GM12875 (cell line): ENCODE measurements at regions not wholly inside any gene's neighbourhood (a gene's known extent, or its start where the extent isn't known, plus 50 kb on each side); places are given as distances from the start of the nearest gene placed in this dataset.
"Not testable (repeated sequence)": the region's sequence is repeated elsewhere in the genome, so short reads cannot be mapped to it uniquely, and the experiment has no call there.

ENCODE experiments used
- H3K4me3 ChIP-seq: one replicate; pipeline ENCODE4 v1.5.1; 2011; ENCODE audit warnings: low read depth, low read length, control low read depth
- CTCF ChIP-seq: IDR thresholded peaks from 2 replicates; pipeline ENCODE4 v1.5.1; 2011; ENCODE audit warnings: low read depth, mild to moderate bottlenecking, control low read depth, inconsistent platforms, low read length, moderate library complexity, borderline replicate concordance; ENCODE audit not compliant: insufficient read depth

- H3K4me3 ChIP-seq = no peak overlapping the region
- TF ChIP-seq CTCF = no peak
These were observed 223.1 kb upstream of the POGK start for GRCh38 chr1:166616206-166616605.

- no peak overlapping the region for H3K4me3 ChIP-seq
- no peak for TF ChIP-seq CTCF
These were observed 212.6 kb upstream of the POGK start for GRCh38 chr1:166626711-166627110.

- no peak overlapping the region for H3K4me3 ChIP-seq
- no peak for TF ChIP-seq CTCF
These were observed 211.7 kb upstream of the POGK start for GRCh38 chr1:166627558-166627957.

- TF ChIP-seq CTCF = no peak
- H3K4me3 ChIP-seq = no peak overlapping the region
These were observed 211.0 kb upstream of the POGK start for GRCh38 chr1:166628259-166628658.

GRCh38 chr1:166629946-166630345 lies 209.3 kb upstream of the POGK start:
- H3K4me3 ChIP-seq = no peak overlapping the region

GRCh38 chr1:166630369-166630768 lies 208.9 kb upstream of the POGK start:
- no peak overlapping the region for H3K4me3 ChIP-seq
- TF ChIP-seq CTCF = no peak

More at GRCh38 chr1:166629946-166630345, 209.3 kb upstream of the POGK start:
- no peak for TF ChIP-seq CTCF

GRCh38 chr1:166638137-166638536 lies 201.1 kb upstream of the POGK start:
- TF ChIP-seq CTCF = no peak
- H3K4me3 ChIP-seq = no peak overlapping the region

- not testable (repeated sequence) for H3K4me3 ChIP-seq
These were observed 182.0 kb upstream of the POGK start for GRCh38 chr1:166657228-166657627.

- H3K4me3 ChIP-seq = not testable (repeated sequence)
These were observed 172.5 kb upstream of the POGK start for GRCh38 chr1:166666790-166667189.

- not testable (repeated sequence) for H3K4me3 ChIP-seq
These were observed 171.7 kb upstream of the POGK start for GRCh38 chr1:166667600-166667999.
